D721Med (cell line): ENCODE measurements at regions not wholly inside any gene's neighbourhood (a gene's known extent, or its start where the extent isn't known, plus 50 kb on each side); places are given as distances from the start of the nearest gene placed in this dataset.
"Not testable (repeated sequence)": the region's sequence is repeated elsewhere in the genome, so short reads cannot be mapped to it uniquely, and the experiment has no call there.

ENCODE experiments used
- DNase-seq: peaks from one replicate; pipeline ENCODE4 v3.0.0; 2011; ENCODE audit warnings: low spot score; ENCODE audit not compliant: insufficient read length
- FAIRE-seq: peaks from 2 replicates; lab custom pipeline; 2011; peaks lifted over from hg19 to GRCh38; lab: Jason Lieb, UNC
- TF ChIP-seq, protein P1 (sequence below): IDR thresholded peaks from 2 replicates; pipeline ENCODE4 v1.5.1; 2012; ENCODE audit warnings: mild to moderate bottlenecking, control low read depth; ENCODE audit not compliant: insufficient read depth; ENCODE audit errors: missing control alignments

- DNase-seq (no peak), FAIRE-seq (no peak)
- TF ChIP-seq, protein P1, sequence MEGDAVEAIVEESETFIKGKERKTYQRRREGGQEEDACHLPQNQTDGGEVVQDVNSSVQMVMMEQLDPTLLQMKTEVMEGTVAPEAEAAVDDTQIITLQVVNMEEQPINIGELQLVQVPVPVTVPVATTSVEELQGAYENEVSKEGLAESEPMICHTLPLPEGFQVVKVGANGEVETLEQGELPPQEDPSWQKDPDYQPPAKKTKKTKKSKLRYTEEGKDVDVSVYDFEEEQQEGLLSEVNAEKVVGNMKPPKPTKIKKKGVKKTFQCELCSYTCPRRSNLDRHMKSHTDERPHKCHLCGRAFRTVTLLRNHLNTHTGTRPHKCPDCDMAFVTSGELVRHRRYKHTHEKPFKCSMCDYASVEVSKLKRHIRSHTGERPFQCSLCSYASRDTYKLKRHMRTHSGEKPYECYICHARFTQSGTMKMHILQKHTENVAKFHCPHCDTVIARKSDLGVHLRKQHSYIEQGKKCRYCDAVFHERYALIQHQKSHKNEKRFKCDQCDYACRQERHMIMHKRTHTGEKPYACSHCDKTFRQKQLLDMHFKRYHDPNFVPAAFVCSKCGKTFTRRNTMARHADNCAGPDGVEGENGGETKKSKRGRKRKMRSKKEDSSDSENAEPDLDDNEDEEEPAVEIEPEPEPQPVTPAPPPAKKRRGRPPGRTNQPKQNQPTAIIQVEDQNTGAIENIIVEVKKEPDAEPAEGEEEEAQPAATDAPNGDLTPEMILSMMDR: no peak
Measured at GRCh38 chr6:15166121-15166520, 79.7 kb upstream of the JARID2 start.

DNA sequence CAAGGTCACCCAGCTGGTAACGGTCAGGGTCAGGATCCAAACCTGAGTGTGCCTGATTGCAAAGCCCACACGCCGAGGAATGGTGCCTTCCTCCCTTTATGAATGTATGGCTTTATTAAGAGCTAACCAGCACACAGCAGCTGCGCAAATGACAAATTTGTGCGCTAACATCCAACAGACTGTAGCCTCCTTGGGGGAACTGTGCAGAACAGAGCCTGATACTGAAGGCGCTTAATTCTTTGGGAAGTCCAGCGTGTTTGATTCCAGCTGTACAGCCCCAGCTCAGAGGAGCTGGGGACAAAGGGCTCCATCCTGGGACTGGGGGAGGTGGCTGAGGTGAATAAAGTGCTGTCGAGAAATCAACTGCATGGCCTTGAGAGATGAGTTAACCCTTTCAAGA is 75.7 kb upstream of the JARID2 start:
- DNase-seq (no peak), FAIRE-seq (no peak)
- TF ChIP-seq, protein P1: no peak

DNA sequence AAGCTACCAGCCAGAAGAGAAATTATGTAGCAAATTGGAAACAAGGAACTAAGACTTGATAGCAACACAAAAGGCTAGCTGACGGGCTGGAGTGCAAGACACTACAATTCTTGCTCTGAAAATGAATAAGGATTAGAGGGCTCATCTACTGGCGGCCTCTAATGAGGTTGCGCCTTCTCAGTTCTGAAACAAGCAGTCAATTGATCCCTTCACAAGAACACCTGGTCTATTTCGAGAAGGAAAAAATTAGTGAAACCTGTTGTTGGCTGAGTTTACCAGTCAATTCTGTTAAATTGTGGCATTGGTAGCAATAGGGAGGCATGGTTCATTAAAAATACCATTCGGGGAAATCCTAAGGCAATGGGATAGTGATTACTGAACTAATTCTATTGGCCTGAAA is 74.8 kb upstream of the JARID2 start:
- TF ChIP-seq, protein P1: no peak
- no peak for DNase-seq

DNA sequence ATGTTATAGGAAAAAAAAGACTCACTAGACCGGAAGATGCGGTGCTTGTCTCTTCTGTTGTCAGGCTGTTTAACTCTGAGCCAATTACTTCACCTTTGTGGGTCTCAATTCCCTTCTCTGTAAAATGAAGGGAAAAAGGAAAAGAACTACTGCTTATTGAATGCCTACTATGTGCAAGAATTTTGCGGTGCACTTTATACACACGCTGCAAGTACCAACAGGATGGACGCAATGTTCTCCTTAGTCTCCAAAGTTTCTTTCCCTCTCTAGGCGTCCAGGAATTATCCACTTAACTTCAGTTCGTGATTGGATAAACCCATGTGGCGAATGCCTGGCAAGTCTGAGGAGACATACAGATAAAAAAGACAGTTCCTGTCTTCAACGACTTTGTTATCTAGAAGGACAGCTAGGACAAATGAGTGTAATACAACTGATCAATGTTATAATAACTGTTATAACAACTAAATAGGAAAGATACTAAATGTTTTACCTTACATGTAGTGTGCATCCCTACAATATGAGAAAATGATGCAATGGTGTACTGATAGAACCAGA is 69.0 kb upstream of the JARID2 start:
- TF ChIP-seq, protein P1: no peak
- no peak for DNase-seq
- no peak for FAIRE-seq

More for the DNA sequence above, 74.8 kb upstream of the JARID2 start:
- peak; percentile 11 for FAIRE-seq

- DNase-seq: no peak
- TF ChIP-seq, protein P1: no peak
- no peak for FAIRE-seq
Measured at GRCh38 chr6:15183979-15184378, 61.9 kb upstream of the JARID2 start.

- DNase-seq: no peak
- TF ChIP-seq, protein P1: no peak
- FAIRE-seq: no peak
Measured at GRCh38 chr6:15184441-15184861, 61.4 kb upstream of the JARID2 start.

DNA sequence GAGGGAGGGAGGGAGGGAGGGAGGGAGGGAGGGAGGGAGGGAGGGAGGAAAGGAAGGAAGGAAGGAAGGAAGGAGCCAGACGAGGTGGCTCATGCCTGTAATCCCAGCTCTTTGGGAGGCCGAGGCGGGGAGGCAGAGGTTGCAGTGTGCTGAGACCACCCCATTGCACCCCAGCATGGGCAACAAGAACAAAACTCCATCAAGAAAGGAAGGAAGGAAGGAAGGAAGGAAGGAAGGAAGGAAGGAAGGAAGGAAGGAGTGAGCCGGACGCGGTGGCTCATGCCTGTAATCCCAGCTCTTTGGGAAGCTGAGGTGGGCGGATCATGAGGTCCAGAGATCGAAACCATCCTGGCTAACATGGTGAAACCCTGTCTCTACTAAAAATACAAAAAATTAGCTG is 60.8 kb upstream of the JARID2 start:
- not testable (repeated sequence) for DNase-seq, FAIRE-seq

- not testable (repeated sequence) for DNase-seq
Measured at GRCh38 chr6:15193451-15193850, 52.4 kb upstream of the JARID2 start.

More at GRCh38 chr6:15193451-15193850, 52.4 kb upstream of the JARID2 start:
- FAIRE-seq: not testable (repeated sequence)
